ENCODE measurements at regions not wholly inside any gene's neighbourhood (a gene's known extent, or its start where the extent isn't known, plus 50 kb on each side); places are given as distances from the start of the nearest gene placed in this dataset.

DNA sequence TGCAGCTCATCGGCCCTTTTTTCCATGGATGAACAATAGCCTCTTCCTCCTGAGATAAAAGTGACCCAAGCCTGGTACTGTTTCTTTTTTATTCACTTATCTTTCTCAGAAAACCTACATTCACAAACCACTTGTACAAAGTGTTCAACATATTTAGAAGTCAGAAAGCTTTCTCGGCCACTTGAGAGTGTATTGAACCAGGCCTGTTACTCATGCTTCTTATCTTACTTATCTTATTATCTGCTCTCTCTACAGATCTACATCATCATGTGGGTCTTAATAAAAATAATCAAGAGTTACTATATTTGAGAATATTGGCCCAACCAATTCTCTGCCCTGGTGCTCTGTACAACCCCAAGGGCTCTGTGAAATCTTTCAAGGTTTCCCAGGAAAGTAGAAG, 242.1 kb downstream of the MREG start:
- Histone ChIP-seq H3K27me3 (ENCODE audit: control insufficient read depth, insufficient read depth, low read length) (no peaks in the 10 kb centered on the region), H3K27ac (ENCODE audit: low read depth, low read length) (peak overlapping the region; percentile 61; the same call in 1 of the 2 replicates), H3K4me1 (ENCODE audit: control insufficient read depth, insufficient read depth, low read length) (peaks cover 15% of the 10 kb centered on the region), H3K9me3 (ENCODE audit: control insufficient read depth, insufficient read depth, low read depth, low read length) (no peaks in the 10 kb centered on the region), H3K9ac (ENCODE audit: low read length) (no peak overlapping the region), H3K4me3 (ENCODE audit: low read depth, low read length) (no peak overlapping the region), H3K36me3 (ENCODE audit: control insufficient read depth, insufficient read depth, low read length) (no peaks in the 10 kb centered on the region)

DNA sequence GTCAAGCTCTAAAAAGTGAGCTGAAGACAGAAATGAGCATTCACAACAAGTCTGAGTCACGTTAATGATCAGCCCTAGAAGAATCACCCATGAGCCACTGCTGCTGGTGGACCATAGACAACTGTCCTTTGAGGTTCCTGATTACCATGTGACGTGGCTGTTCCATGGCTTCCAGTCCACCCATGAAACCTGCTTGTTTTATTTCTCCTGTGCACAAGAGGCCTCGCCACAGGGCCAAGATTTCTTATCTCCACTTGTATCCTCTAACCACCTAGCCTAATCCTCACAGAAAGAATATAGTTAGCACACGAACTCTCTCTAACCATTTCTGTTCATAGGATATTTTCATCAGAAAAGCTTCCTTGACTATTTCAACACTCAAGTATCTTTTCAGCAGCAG, 242.7 kb downstream of the MREG start:
- Histone ChIP-seq H3K9ac (ENCODE audit: low read length) (no peak overlapping the region), H3K27ac (ENCODE audit: low read depth, low read length) (no peak overlapping the region), H3K4me3 (ENCODE audit: low read depth, low read length) (no peak overlapping the region), H3K36me3 (ENCODE audit: control insufficient read depth, insufficient read depth, low read length) (no peaks in the 10 kb centered on the region), H3K27me3 (ENCODE audit: control insufficient read depth, insufficient read depth, low read length) (no peaks in the 10 kb centered on the region), H3K4me1 (ENCODE audit: control insufficient read depth, insufficient read depth, low read length) (peaks cover 15% of the 10 kb centered on the region), H3K9me3 (ENCODE audit: control insufficient read depth, insufficient read depth, low read depth, low read length) (no peaks in the 10 kb centered on the region)

DNA sequence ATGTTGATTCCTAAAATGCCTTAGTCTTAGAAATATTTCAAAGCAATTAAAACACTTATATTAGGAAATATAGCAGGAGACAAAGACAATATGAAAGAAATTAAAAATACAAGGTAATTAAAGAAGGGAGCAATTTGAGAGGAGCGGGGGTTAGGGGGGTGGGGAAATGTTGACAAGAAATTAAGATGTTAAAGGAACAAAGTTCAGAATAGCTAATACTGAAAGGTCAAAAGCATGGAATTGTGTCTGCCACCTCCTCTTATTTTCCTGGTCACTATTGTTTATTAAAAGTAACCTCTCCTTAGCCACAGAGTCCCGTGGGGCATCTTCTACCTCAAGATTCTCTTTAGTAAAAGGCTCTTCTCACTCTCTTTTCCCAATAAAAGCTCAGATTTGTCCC, 244.1 kb downstream of the MREG start:
- no peak overlapping the region for H3K9ac ChIP-seq (ENCODE audit: low read length)
- H3K4me1 ChIP-seq (ENCODE audit: control insufficient read depth, insufficient read depth, low read length): peaks cover 15% of the 10 kb centered on the region
- no peak overlapping the region for H3K27ac ChIP-seq (ENCODE audit: low read depth, low read length)
- no peak overlapping the region for H3K4me3 ChIP-seq (ENCODE audit: low read depth, low read length)
- H3K27me3 ChIP-seq (ENCODE audit: control insufficient read depth, insufficient read depth, low read length): no peaks in the 10 kb centered on the region
- no peaks in the 10 kb centered on the region for H3K36me3 ChIP-seq (ENCODE audit: control insufficient read depth, insufficient read depth, low read length)
- H3K9me3 ChIP-seq (ENCODE audit: control insufficient read depth, insufficient read depth, low read depth, low read length): no peaks in the 10 kb centered on the region

DNA sequence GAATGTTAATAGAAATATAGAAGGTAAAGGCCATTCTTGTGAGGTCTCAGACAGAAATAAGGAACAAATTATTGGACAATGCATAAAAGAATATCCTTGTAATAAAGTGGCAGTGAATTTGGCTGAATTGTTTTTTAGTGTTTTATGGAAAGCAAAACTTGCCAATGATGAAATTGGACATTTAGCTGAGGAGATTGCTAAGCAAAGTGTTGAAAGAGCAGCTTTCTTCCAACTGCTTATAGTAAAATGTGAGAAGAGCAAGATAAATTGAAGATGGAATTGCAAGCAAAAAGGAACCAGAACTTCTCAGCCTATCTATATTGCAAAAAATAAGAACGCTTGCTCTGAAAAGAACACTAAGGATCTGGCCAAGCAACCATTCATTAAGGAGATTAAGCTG, 245.7 kb downstream of the MREG start:
- Histone ChIP-seq H3K4me1 (ENCODE audit: control insufficient read depth, insufficient read depth, low read length) (peaks cover 13% of the 10 kb centered on the region), H3K36me3 (ENCODE audit: control insufficient read depth, insufficient read depth, low read length) (no peaks in the 10 kb centered on the region), H3K9ac (ENCODE audit: low read length) (no peak overlapping the region), H3K9me3 (ENCODE audit: control insufficient read depth, insufficient read depth, low read depth, low read length) (no peaks in the 10 kb centered on the region), H3K4me3 (ENCODE audit: low read depth, low read length) (no peak overlapping the region), H3K27ac (ENCODE audit: low read depth, low read length) (no peak overlapping the region), H3K27me3 (ENCODE audit: control insufficient read depth, insufficient read depth, low read length) (no peaks in the 10 kb centered on the region)

DNA sequence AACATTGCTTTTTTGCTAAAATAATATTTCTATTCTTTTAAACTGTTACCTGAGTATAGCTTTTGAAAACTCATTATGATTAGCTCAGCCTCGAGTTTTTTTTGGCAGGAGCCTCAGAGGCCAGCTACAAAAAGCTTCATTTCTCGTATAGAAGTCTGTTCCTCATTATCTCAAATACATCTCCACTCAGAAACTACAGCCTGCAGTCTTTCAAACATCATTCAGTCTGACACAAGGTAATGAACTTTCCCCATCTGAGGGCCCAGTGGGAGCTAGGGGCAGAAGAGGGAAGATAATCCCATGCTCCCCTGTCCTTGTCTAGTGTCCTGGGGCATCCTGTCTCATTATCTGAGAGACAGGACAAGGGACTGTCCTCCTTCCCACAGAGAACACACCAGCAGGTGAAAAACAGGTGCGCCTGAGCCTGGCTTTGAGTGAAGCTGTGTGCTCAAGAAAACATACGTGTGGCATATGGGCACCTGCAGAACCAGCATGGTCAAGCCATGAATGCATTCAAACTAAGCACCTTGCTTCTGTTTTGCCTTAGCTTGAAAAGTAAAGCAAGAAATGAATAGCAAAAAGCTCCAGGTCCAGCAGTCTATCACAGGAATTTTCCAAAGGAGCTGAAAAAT, 247.5 kb downstream of the MREG start:
- Histone ChIP-seq H3K36me3 (ENCODE audit: control insufficient read depth, insufficient read depth, low read length) (no peaks in the 10 kb centered on the region), H3K9ac (ENCODE audit: low read length) (no peak overlapping the region), H3K4me3 (ENCODE audit: low read depth, low read length) (no peak overlapping the region), H3K4me1 (ENCODE audit: control insufficient read depth, insufficient read depth, low read length) (no peaks in the 10 kb centered on the region), H3K9me3 (ENCODE audit: control insufficient read depth, insufficient read depth, low read depth, low read length) (peaks cover 6% of the 10 kb centered on the region; the same call in 1 of the 2 replicates), H3K27ac (ENCODE audit: low read depth, low read length) (no peak overlapping the region), H3K27me3 (ENCODE audit: control insufficient read depth, insufficient read depth, low read length) (no peaks in the 10 kb centered on the region)

DNA sequence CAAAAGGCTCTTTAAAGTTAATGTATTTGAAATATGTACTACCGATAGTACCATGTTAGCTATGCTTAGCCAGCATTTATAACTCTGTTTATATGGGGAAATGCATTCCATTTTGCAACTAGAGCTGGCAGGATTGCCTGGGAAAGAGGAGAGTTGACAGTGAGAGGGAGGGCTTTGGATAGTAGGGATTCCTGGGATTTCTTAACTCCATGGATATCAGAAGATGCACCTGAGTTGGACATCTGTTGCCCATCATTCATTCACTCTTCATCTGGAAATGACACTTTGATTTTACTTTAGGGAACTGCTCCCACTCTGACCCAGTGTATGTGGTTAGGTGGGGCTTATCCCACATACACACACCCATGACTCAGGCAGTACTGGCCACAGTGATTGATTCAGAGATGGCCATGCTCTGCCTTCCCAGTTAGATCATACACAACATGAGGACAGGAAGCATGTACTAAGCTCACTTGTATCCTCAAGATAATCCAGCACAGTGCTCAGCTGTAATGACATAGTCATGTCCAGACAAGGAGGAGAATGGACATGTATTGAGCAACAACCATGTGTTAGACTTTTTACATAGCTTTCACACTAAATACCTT, 248.8 kb downstream of the MREG start:
- Histone ChIP-seq H3K27me3 (ENCODE audit: control insufficient read depth, insufficient read depth, low read length) (no peaks in the 10 kb centered on the region), H3K36me3 (ENCODE audit: control insufficient read depth, insufficient read depth, low read length) (no peaks in the 10 kb centered on the region), H3K9me3 (ENCODE audit: control insufficient read depth, insufficient read depth, low read depth, low read length) (peaks cover 6% of the 10 kb centered on the region; the same call in 1 of the 2 replicates), H3K27ac (ENCODE audit: low read depth, low read length) (no peak overlapping the region), H3K4me3 (ENCODE audit: low read depth, low read length) (no peak overlapping the region), H3K4me1 (ENCODE audit: control insufficient read depth, insufficient read depth, low read length) (no peaks in the 10 kb centered on the region), H3K9ac (ENCODE audit: low read length) (no peak overlapping the region)

DNA sequence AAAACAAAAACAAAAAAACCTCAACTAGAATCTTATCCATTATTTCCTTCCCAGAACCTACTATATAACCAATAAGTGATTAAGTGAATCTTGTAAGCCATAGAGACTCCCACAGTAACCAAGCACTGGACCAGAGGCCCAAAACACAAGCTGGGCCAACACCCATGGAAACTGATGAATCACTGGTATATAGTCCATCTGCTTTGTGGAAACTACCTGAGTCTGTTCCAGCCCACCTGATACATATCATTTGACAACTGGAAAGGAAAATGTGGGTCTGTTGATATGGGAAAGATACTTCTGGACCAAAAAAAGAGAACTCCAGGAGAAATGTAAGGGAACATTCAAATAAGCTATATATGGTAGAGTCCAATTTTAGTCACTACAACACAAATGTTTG, 252.8 kb downstream of the MREG start:
- Histone ChIP-seq H3K9me3 (ENCODE audit: control insufficient read depth, insufficient read depth, low read depth, low read length) (peaks cover 9% of the 10 kb centered on the region; the same call in 1 of the 2 replicates), H3K36me3 (ENCODE audit: control insufficient read depth, insufficient read depth, low read length) (no peaks in the 10 kb centered on the region), H3K4me1 (ENCODE audit: control insufficient read depth, insufficient read depth, low read length) (no peaks in the 10 kb centered on the region), H3K27ac (ENCODE audit: low read depth, low read length) (no peak overlapping the region), H3K4me3 (ENCODE audit: low read depth, low read length) (no peak overlapping the region), H3K27me3 (ENCODE audit: control insufficient read depth, insufficient read depth, low read length) (no peaks in the 10 kb centered on the region), H3K9ac (ENCODE audit: low read length) (no peak overlapping the region)

DNA sequence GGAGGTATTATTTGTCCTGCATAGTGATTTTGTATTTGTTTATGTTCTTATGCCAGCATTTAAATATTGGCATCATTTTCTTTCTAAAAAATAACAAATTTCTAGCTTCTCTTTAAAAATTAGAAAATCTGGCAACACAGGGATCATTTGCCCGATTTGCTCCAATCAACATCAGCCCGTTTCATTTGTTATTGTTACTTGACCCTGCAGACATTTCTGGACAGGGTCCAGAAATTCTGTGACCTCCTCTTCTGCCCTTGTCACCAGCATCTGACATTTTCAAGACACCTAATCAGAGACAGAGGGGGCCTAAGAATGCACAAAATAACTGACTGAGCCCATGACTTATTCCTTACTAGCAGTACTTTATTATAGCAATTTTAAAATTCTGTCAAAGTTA, 253.3 kb downstream of the MREG start:
- H3K9ac ChIP-seq (ENCODE audit: low read length): no peak overlapping the region
- H3K9me3 ChIP-seq (ENCODE audit: control insufficient read depth, insufficient read depth, low read depth, low read length): peaks cover 9% of the 10 kb centered on the region; the same call in 1 of the 2 replicates
- H3K4me3 ChIP-seq (ENCODE audit: low read depth, low read length): no peak overlapping the region
- H3K27ac ChIP-seq (ENCODE audit: low read depth, low read length): no peak overlapping the region
- no peaks in the 10 kb centered on the region for H3K4me1 ChIP-seq (ENCODE audit: control insufficient read depth, insufficient read depth, low read length)
- no peaks in the 10 kb centered on the region for H3K36me3 ChIP-seq (ENCODE audit: control insufficient read depth, insufficient read depth, low read length)
- no peaks in the 10 kb centered on the region for H3K27me3 ChIP-seq (ENCODE audit: control insufficient read depth, insufficient read depth, low read length)

DNA sequence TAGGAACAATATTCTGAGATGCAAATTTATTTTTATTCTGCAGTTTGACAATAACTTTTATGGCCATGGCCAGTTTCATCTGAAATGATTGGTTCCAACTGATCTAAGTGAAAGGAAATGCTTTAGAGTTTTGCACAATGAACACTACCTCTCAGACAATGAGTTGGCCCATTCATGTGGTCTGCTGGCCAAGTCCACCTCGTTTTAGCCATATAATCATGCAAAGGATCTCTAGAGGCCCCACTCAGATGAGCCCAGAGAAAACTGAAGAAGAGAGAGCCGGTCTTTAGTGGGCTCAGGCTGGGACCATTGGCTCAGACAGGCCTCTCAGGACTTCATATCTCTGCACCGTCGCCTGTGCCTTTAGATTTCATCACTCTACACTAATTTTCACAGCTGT, 254.7 kb downstream of the MREG start:
- H3K4me3 ChIP-seq (ENCODE audit: low read depth, low read length): no peak overlapping the region
- no peaks in the 10 kb centered on the region for H3K4me1 ChIP-seq (ENCODE audit: control insufficient read depth, insufficient read depth, low read length)
- H3K9me3 ChIP-seq (ENCODE audit: control insufficient read depth, insufficient read depth, low read depth, low read length): peaks cover 9% of the 10 kb centered on the region; the same call in 1 of the 2 replicates
- no peak overlapping the region for H3K9ac ChIP-seq (ENCODE audit: low read length)
- H3K27ac ChIP-seq (ENCODE audit: low read depth, low read length): no peak overlapping the region
- H3K27me3 ChIP-seq (ENCODE audit: control insufficient read depth, insufficient read depth, low read length): no peaks in the 10 kb centered on the region
- H3K36me3 ChIP-seq (ENCODE audit: control insufficient read depth, insufficient read depth, low read length): no peaks in the 10 kb centered on the region

DNA sequence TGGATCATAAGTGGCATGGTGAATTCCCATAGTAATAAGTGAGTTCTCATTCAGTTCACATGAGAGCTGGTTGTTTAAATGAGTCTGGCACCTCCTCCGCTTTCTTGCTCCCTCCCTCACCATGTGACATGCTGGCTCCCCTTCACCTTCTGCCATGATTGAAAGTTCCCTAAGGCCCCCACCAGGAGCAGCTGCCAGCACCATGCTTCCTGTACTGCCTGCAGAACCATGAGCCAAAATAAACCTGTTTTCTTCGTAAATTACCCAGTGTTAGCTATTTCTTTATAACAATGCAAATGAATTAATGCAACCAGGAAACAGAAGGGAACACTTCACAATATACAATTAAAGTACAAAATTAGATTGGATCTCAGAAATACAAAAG, 257.0 kb downstream of the MREG start:
- H3K9me3 ChIP-seq (ENCODE audit: control insufficient read depth, insufficient read depth, low read depth, low read length): peaks cover 5% of the 10 kb centered on the region; the same call in 1 of the 2 replicates
- no peak overlapping the region for H3K4me3 ChIP-seq (ENCODE audit: low read depth, low read length)

DNA sequence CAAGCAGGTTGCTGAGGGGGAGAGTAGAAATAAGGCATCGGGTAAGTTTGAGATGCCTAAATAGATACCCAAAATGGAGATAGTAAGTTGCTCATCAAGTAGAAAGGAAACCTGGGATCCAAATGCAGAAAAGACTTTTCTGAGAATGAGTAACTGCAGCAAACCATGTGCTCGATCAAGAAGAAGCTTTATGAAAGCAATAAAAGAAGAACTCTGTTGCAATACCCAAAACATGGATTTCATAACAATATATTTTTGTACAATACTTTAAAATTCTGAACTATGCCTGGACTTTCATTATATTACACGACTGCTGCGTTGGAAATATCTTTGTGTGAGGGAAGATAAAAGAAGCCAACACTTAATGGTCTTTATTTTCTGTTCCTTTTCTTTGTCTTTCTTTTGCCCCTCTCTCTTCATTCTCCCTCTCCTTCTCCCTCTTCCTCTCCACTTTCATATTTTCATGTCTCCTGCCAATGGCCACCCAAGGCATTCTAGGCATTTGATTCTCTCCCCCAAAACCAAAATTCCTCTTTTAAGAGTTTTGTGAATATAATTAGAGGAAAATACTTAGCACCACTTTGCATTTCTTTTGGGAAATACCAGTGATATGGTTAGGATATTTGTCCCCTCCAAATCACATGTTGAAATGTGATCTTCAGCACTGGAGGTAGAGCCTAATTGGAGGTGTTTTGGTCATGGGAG, 257.6 kb downstream of the MREG start:
- Histone ChIP-seq H3K4me3 (ENCODE audit: low read depth, low read length) (no peak overlapping the region), H3K27me3 (ENCODE audit: control insufficient read depth, insufficient read depth, low read length) (no peaks in the 10 kb centered on the region), H3K9ac (ENCODE audit: low read length) (no peak overlapping the region), H3K36me3 (ENCODE audit: control insufficient read depth, insufficient read depth, low read length) (no peaks in the 10 kb centered on the region), H3K27ac (ENCODE audit: low read depth, low read length) (no peak overlapping the region), H3K9me3 (ENCODE audit: control insufficient read depth, insufficient read depth, low read depth, low read length) (0 out of 2 replicates have a peak, but pooled peaks cover 3% of the 10 kb centered on the region), H3K4me1 (ENCODE audit: control insufficient read depth, insufficient read depth, low read length) (no peaks in the 10 kb centered on the region)

More for the DNA sequence above, 257.0 kb downstream of the MREG start:
- Histone ChIP-seq H3K9ac (ENCODE audit: low read length) (no peak overlapping the region), H3K4me1 (ENCODE audit: control insufficient read depth, insufficient read depth, low read length) (no peaks in the 10 kb centered on the region), H3K36me3 (ENCODE audit: control insufficient read depth, insufficient read depth, low read length) (no peaks in the 10 kb centered on the region), H3K27ac (ENCODE audit: low read depth, low read length) (no peak overlapping the region), H3K27me3 (ENCODE audit: control insufficient read depth, insufficient read depth, low read length) (no peaks in the 10 kb centered on the region)

All from HUES6 (cell line).